ENCODE measurements at regions not wholly inside any gene's neighbourhood (a gene's known extent, or its start where the extent isn't known, plus 50 kb on each side); places are given as distances from the start of the nearest gene placed in this dataset.

DNA sequence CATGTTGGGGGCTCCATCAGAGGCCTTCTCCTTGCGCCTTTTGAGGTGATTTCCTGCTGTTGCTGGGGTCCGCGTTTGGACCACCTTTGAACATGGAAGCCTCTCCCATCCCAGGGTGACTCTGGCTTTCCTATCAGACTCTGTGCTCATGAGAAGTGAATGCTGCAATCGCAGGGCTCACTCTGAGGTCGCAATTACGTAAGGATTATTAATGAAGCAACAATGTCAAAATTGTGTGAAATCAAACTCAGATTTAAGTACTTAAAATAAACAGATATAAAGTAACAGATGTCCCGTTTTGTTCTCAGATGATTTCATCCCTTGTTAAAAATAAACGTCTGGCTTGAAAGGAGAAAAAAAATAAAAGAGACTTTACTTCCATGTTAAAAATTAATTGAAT is 634.2 kb downstream of the BNC2 start:
- no peaks in the 10 kb centered on the region for H3K36me3 ChIP-seq (ENCODE audit: control insufficient read depth in 1 of 2, insufficient read depth in 2 of 2, low read length in 2 of 2)
- no peaks in the 10 kb centered on the region for H3K9me2 ChIP-seq (ENCODE audit: insufficient read depth)
- ATAC-seq = no peak
- no peaks in the 10 kb centered on the region for H3K79me2 ChIP-seq (ENCODE audit: insufficient read depth, low read length)
- H3K9ac ChIP-seq (ENCODE audit: low read length) = no peak overlapping the region
- no peak overlapping the region for H3K4me2 ChIP-seq (ENCODE audit: low read length)
- no peak overlapping the region for H3K4me3 ChIP-seq (replicated peaks in 1 of 2; ENCODE audit: low read depth in 1 of 2, low read length in 2 of 2)
- H4K20me1 ChIP-seq (ENCODE audit: insufficient read depth) = no peaks in the 10 kb centered on the region
- ChIA-PET CTCF (no interaction called here), POLR2A (no interaction called here), RAD21 (ENCODE audit: low non-redundant PET in 1 of 2, low total read pairs in 2 of 2, uncharacterized antibody in 2 of 2, unreplicated experiment in 2 of 2) (no interaction called here)
- H3K9me3 ChIP-seq (ENCODE audit: control insufficient read depth in 1 of 2, insufficient read depth in 1 of 2, low read depth in 1 of 2, low read length in 2 of 2) = no peaks in the 10 kb centered on the region
- H3K27ac ChIP-seq (ENCODE audit: low read depth, low read length) = no peak overlapping the region
- no peaks in the 10 kb centered on the region for H3K27me3 ChIP-seq (ENCODE audit: insufficient read depth, low read length)
- BruUV-seq (replicated peaks) = no TSS peak
- no peak for DNase-seq (ENCODE audit: low read depth, low spot score)
- no peaks in the 10 kb centered on the region for H3K4me1 ChIP-seq (ENCODE audit: control insufficient read depth in 1 of 2, insufficient read depth in 2 of 2, low read length in 2 of 2)
- H2AFZ ChIP-seq (ENCODE audit: low read depth, low read length, poor library complexity, severe bottlenecking) = no peak overlapping the region
- intact Hi-C loops (cut with micrococcal nuclease) = no loop called here
- TF ChIP-seq JUND (IDR thresholded peaks at IDR 0.05) (no peak), EZH2phosphoT487 (IDR thresholded peaks at IDR 0.05; ENCODE audit: borderline replicate concordance) (no peak), SRF (IDR thresholded peaks at IDR 0.05; ENCODE audit: low read depth) (no peak), EGR1 (IDR thresholded peaks at IDR 0.05; ENCODE audit: low read depth) (no peak), ZFX (IDR thresholded peaks at IDR 0.05) (no peak), EZH2 (IDR thresholded peaks at IDR 0.05) (no peak), ELF1 (IDR thresholded peaks at IDR 0.05; ENCODE audit: borderline replicate concordance, low read depth) (no peak), TCF7L2 (IDR thresholded peaks at IDR 0.05; ENCODE audit: borderline replicate concordance, extremely low read depth, insufficient read depth, insufficient read length) (no peak)
- TF ChIP-seq, protein P1, sequence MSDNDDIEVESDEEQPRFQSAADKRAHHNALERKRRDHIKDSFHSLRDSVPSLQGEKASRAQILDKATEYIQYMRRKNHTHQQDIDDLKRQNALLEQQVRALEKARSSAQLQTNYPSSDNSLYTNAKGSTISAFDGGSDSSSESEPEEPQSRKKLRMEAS (IDR thresholded peaks at IDR 0.05) = no peak
- TF ChIP-seq, protein P2, sequence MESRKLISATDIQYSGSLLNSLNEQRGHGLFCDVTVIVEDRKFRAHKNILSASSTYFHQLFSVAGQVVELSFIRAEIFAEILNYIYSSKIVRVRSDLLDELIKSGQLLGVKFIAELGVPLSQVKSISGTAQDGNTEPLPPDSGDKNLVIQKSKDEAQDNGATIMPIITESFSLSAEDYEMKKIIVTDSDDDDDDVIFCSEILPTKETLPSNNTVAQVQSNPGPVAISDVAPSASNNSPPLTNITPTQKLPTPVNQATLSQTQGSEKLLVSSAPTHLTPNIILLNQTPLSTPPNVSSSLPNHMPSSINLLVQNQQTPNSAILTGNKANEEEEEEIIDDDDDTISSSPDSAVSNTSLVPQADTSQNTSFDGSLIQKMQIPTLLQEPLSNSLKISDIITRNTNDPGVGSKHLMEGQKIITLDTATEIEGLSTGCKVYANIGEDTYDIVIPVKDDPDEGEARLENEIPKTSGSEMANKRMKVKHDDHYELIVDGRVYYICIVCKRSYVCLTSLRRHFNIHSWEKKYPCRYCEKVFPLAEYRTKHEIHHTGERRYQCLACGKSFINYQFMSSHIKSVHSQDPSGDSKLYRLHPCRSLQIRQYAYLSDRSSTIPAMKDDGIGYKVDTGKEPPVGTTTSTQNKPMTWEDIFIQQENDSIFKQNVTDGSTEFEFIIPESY (IDR thresholded peaks at IDR 0.05; ENCODE audit: extremely low read depth, insufficient replicate concordance, low read length) = no peak
- TF ChIP-seq, protein P3, sequence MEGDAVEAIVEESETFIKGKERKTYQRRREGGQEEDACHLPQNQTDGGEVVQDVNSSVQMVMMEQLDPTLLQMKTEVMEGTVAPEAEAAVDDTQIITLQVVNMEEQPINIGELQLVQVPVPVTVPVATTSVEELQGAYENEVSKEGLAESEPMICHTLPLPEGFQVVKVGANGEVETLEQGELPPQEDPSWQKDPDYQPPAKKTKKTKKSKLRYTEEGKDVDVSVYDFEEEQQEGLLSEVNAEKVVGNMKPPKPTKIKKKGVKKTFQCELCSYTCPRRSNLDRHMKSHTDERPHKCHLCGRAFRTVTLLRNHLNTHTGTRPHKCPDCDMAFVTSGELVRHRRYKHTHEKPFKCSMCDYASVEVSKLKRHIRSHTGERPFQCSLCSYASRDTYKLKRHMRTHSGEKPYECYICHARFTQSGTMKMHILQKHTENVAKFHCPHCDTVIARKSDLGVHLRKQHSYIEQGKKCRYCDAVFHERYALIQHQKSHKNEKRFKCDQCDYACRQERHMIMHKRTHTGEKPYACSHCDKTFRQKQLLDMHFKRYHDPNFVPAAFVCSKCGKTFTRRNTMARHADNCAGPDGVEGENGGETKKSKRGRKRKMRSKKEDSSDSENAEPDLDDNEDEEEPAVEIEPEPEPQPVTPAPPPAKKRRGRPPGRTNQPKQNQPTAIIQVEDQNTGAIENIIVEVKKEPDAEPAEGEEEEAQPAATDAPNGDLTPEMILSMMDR (IDR thresholded peaks at IDR 0.05 in 2 of 3, conservative IDR thresholded peaks at IDR 0.05 in 1 of 3; ENCODE audit: borderline replicate concordance in 1 of 3, insufficient read depth in 1 of 3, low read depth in 2 of 3, low read length in 2 of 3) = no peak
